HG02943 (cell line): ENCODE measurements at regions not wholly inside any gene's neighbourhood (a gene's known extent, or its start where the extent isn't known, plus 50 kb on each side); places are given as distances from the start of the nearest gene placed in this dataset.
"Not testable (repeated sequence)": the region's sequence is repeated elsewhere in the genome, so short reads cannot be mapped to it uniquely, and the experiment has no call there.

Experiments used
- ATAC-seq: cut with Tn5 transposase; IDR thresholded peaks from one replicate; pipeline ENCODE4 v1.9.1; 2021; ENCODE audit warnings: mild to moderate bottlenecking, low read depth, moderate library complexity; ENCODE audit not compliant: unreplicated experiment

DNA sequence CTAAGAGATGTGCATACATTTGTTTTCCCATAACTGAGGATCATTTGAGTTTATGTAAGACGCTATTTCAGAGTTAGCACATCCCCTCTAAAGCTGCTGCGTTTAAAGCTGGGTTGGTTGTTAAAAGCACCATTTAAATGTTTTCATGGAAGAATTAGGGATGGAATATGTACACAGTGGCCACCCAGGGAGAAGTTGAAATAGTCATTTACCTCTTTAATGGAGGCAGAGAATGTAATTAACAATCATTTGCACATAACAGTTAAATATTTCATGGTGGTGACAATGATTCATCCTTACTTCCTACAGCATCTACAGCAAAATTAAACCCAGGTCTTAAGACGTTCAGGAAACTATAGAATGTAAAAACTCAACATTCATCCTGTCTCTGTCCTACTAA is 100.3 kb downstream of the KIF4B start:
- ATAC-seq = no peak

DNA sequence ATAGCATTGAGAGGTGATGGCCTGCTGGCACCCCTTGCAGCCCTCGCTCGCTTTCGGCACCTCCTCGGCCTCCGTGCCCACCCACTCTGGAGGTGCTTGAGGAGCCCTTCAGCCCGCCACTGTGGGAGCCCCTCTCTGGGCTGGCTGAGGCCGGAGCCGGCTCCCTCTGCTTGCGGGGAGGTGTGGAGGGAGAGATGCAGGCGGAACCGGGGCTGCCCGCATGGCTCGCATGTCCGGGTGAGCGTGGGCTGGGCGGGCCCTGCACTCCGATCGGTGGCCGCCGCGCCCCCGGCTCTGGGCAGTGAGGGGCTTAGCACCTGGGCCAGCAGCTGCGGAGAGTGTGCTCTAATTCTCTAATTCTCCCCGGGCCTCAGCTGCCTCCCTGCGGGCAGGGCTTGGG is 101.1 kb downstream of the KIF4B start:
- no peak for ATAC-seq

DNA sequence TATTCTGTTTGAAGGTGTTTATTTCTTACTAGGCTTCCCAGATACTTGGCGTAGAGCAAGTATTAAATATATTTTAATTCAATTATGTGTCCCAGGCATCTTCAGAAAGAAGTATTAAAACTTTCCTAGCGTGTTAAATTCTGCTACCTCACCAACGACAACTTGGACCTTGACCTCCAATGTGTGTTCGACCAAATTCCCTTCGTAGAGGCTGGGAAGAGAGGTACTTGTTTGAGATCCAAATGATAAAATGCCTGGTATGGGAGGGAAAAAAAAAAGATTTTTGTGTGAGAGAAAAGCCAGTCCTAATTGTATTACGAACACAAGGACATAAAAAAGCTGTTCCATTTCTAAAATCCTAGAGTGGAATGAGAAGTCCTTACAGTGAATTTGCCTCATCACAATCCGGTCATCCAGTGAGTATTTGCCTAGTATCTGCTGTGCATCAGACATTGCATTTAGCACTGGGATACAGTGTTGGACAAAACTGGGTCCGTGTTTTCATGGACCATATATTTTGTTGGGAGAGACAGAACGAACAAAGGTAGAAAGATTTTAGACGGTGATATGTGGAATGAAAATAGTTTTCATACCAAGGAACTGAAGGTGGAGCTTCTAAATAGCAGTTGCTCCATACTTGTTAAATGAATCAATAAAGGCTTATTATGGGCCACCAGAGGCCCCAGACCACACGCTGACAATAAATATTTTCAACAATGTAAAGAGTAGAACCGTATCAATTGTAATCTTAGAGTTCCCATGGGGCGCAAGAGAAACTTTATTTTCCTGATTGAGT is 103.1 kb downstream of the KIF4B start:
- ATAC-seq = no peak

DNA sequence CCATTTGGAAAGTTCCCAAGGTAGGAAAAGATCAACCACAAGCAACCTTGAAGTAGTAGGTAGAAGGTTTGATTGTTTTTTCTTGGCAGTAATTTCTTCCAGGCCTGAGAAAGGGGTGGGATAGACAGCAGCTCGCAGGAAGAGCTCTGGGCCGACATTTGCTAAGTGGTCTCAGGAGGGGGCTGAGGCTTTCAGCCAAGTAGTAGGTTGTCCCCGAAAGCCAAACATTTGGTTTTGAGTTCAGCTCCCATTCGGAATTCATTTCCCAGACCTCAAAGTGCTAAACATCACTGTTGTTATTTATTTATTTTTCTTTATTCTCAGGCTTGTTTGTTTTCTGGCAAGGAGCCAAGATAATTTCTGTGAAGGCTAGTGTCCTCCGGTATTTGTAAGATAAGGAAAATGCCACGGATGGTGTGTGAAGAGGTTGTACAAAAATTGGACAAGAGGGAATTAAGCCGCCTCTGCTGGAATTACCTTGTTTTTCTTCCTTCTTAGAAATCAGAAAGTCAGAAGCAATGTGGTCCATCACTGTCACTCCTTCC is 112.1 kb downstream of the KIF4B start:
- no peak for ATAC-seq

DNA sequence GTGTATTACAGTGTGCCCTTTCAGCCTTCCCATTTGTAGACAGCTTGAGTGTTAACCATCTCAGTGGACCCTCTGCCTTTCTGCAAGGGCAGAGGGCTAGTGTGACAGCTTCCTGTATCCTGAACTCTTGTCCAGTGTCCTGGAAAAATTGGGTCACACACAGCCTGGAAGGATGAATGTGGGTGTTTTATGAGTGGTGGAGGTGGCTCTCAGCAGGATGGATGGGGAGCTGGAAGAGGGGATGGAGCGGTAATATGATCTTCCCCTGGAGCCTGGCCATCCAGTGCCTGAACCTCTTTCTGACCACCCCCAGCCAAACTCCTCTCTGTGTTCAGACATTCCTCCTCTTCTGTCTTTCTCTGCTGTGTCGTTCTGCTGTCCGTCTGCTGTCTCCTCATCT is 113.0 kb downstream of the KIF4B start:
- ATAC-seq = no peak

DNA sequence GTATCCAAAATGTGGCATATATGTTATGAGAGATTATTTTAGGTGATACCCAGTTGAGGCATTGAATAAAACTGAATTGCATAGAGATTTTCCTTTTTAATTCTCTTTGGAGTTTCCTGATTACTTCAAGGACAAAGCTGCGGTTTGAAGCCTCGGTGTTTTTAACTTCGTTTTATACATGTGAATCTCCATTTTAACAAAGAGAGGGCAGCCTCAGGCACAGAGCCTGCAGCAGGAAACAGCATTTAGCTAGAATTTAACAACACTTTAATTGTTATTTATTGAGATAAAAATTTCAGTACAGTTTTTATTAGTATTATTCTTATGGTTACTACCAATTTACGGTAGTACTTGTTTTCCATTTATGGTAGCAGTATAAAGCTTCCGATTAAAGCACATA is 114.0 kb downstream of the KIF4B start:
- ATAC-seq = no peak

DNA sequence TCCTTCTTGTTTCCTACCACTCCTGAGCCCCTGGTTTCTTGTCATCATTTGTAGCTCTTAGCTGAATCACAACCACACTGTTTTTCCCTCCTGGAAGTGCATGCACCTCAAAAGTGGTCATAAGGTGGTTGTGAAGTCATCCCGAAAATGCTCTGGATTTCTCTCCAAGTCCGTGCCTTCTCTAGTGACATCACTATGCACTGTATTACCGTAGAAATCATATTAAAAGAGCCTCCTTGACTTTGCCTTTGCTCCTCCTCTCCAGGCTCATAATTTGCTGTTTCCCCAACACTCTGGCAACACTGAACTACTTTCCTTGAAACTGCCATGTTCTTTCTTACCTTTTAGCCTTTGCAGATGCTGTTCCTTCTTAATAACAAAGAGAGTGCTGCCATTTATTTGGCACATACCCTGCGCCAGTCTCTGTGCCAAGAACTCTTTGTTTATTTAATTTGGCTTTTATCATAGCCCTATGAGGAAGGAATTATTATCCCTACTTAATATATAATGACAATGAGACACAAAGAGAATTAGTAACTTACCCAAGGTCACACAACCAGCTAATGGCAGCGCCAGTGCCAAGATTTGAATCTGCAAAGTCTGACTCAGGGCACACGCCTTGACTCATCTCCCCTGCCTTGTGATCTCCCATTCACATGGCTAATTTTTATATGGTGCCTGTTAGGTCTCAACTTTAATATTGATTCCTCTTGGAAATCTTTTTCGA is 115.4 kb downstream of the KIF4B start:
- ATAC-seq = no peak

DNA sequence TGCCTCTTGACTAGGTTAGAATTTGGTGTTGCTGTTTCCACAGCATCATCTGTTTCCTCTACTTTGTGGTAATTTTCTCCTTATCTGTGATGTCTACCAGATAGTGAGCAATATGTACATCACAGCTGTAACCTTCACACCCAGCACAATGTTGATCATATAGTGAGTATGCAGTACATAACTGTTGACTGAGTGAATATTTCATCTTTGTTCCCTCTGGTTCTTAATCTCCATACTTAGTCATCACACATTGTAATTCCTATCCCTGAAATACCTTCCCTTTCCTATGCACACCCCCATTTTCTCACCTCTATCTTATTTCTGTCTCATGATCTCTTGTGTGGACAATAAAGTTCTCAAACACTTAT is 115.9 kb downstream of the KIF4B start:
- ATAC-seq = no peak

DNA sequence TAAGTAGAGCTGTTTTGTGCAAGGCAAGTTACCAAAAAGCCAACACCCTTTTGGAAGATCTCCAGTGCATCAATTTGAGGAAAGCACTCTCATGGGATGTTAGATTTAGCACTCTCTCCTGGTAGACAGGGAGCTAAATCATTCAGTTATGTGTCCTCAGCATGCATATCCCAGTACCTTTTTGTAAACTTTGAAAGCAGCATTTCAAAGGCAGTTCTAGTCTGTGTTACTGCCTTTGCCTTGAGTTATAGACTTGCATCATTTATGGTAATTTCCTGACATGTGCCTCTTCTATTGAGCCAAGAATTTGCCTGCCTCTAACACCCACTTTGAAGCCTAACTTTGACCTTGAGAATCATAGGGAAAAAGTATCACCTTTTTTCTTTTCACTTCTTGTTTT is 120.6 kb downstream of the KIF4B start:
- ATAC-seq = no peak

DNA sequence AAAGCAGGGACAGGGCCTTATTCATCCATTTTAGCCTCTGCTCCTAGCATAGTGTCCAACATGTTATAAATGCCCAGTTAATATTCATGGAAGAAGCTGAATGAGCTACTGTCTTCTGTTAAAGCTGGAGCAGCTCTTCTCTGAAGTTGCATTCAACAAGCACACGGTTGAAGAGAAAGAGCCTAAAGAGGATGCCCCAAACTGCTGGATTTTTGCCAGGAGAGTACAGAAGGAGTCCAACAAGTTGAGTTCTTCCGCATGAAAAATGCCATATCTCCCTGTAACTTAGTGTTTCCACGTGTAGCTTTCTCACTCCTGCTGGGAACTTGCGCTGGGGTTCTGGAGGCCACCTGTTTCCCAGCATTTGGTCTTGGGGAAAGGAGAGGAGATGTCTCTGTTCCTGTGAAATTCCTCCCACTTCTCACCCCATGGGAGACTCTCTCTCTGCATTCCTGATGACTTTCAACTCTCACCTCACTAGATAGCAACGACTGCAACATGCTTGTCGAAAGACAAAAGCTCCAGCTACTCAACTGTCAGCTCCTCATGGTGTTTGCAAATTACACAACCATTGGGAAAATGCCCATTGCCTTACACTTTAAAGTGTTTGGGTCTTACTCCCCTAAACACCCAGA is 122.8 kb downstream of the KIF4B start:
- no peak for ATAC-seq

DNA sequence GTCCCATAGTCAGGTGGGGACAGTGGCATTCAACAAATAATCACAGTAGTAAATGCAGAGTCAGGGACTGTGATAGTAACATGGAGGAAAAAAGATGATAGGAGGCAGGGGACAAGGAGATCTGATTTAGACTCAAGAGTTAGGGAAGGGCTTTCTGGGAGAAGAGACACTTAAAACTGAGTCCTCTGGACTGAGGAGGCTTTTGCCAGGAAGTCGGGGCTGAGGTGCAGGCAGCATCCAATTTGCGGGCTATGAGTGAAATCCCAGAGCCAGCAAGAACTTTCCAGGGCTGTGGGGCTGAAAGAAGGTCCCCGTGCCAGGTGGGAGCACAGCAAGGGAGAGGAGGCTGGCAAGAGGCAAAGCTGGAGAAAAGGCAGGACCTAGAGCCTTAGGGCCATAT is 124.1 kb downstream of the KIF4B start:
- no peak for ATAC-seq

DNA sequence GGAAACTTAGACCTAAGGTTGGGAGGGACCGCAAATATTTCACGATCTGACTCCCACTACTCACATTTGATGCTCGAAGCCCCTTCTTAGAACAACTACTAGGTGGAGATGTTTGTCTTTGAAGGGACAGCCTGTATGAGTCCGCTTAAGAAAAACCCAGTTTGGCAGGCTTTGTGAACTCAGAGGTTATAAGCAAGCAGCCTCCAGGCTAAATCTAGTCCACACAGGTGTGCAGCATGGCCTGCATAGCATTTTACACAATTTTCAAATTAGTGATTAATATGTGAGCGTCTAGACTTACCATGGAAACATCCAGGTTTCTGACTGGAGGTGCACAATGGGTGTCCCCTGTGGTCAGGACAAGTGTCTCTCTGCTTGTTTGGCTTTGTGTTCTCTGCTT is 127.1 kb downstream of the KIF4B start:
- ATAC-seq = no peak

DNA sequence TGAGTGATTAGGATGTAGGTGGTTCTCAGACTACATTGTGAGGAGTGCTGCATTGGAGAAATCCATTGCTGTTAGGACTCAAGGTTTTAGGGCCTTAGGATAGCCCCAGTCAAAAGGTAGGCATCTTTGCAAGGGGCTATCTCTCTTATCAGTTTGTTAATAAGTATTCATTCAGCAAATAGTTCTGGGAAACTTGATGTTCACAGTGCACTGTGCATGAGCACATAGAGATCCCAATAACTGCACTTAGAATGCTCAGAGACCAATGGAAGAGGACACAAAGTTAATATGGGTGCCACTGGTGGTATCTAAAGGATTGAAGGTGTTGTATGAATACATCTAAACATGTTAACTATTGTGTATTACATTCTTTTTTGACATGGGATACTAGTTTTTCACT is 131.4 kb downstream of the KIF4B start:
- ATAC-seq = no peak

DNA sequence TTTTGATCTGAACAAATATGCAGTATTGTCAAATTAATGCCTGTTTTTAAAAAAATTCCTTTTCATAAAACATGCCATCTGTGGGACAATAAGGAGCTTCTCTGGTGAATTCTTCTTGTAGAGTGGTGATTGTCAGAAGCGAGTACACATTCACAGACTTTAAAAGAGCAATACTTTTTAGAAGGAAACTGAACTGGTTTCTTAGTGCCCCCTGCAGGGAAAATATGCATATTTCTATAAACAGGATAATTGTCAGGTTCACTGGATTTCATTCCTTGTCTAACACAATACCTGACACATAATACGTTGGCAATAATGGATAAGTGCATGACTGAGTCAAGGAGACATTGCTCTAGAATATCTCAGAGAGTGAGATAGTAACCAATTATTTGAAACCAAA is 133.7 kb downstream of the KIF4B start:
- ATAC-seq = no peak

DNA sequence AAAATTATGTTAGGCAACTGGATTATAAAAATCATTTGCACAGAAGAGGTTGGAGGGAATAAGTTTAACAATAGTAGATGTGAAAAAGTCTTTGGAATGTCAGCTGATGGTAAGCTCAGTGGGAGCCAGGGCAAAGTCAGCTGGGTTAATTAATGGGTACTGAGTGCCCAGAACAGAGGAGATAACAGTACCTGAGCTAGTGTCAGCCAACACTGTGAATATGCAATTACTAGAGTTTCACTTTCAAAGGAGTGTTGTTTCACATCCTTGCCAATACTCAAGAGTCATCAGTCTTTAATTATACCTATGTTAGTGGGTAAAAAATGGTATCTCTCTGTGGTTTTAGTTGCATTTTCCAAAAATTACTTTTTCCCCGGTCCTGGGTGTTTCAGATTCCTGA is 135.1 kb downstream of the KIF4B start:
- no peak for ATAC-seq

DNA sequence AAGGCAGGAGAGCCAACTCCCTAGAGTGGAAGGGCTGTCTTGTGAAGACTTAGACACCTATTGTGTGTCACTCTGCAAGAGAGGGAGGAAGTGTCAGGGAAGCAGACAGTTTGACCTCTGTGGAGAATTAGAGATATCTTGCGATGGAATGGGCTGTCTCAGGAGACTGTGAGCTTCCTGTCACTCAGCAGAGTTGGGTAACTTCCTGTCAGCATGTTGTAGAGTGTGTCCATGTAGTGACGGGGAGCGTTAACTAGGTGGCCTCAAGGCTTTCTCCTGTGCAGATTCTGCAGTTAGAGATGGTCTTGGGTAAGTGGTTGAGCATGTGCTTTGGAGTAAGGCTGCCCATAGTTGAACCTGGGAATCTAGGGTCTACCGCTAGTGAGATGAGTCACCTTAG is 136.5 kb downstream of the KIF4B start:
- ATAC-seq = no peak

DNA sequence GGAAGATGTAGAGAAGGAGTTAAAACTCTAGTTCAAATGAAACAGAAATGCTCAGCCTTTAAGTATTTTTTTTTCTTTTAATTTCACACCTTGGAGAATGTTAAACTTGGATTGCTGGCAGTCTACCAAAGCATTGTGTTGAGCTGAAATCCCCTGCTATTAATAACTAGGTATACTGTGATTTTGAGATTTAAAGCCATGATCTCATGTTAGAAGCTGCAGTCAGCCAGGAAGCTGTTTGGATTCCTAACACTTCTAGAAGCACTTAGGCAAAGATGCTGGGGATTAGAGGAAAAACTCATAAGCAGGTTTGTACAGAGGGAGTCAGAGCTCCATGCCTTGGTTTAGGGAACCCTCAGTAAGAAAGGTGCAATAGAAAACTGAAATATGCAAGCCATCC is 141.4 kb downstream of the KIF4B start:
- ATAC-seq = no peak

DNA sequence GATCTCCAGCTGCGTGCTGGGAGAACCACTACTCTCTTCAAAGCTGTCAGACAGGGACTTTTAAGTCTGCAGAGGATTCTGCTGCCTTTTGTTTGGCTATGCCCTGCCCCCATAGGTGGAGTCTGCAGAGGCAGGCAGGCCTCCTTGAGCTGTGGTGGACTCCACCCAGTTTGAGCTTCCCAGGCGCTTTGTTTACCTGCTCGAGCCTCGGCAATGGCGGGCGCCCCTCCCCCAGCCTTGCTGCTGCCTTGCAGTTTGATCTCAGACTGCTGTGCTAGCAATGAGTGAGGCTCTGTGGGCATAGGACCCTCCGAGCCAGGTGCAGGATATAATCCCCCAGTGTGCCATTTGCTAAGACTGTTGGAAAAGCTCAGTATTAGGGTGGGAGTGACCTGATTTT is 149.5 kb downstream of the KIF4B start:
- not testable (repeated sequence) for ATAC-seq

DNA sequence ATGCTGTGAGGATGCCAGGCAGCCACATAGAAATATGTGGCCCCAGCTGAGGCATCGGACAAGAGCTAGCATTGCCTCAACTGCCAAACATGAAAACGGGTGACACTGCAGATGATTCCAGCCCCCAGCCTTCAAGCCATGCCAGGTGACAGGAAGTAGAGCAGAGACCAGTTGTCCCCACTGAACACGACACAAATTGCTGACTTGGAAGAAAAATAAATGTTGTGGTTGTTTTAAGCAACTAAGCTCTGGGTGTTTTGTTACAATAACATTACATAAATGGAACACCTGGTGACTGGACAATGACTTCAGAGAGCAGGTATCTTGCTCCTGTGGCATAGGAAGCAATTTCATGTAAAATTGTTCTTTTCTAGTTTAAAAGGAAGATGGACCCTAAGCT is 154.2 kb downstream of the KIF4B start:
- ATAC-seq = no peak

DNA sequence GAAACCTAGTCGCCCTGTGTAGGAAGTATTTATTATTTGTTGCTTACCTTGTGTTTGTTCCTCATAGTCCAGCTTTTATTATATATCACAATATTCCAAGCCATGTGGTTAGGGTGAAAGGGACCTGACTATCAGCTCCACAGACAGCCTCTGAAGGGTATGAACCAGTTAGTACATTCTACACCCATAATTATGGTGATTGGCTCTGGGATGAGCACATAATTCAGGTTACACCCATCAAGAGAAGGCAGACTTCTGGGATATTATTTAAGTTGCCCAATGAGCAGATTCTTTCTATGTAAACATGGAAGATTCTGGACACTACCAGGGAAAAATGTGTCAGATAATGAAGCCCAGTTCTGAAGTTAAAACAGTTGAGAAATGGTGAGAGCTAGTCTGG is 168.0 kb downstream of the KIF4B start:
- ATAC-seq = no peak

DNA sequence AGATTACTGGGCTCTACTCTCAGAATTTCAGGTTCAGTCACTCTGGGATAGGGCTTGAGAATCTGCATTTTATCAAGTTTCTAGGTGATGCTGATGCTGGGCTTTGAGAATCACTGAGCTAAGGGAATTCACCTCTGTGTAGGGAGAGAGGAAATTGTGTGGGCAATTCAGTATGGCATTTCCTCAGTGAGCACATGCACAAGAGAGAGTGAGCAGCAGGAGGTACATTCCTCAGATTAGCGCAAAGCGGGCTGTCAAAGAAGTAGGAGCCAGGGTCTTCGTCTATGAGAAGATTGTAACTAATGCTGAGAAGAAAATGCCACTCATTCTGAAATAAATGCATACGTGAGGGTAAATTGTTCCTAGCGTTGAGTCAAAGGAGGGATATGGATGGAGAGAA is 175.9 kb downstream of the KIF4B start:
- no peak for ATAC-seq

DNA sequence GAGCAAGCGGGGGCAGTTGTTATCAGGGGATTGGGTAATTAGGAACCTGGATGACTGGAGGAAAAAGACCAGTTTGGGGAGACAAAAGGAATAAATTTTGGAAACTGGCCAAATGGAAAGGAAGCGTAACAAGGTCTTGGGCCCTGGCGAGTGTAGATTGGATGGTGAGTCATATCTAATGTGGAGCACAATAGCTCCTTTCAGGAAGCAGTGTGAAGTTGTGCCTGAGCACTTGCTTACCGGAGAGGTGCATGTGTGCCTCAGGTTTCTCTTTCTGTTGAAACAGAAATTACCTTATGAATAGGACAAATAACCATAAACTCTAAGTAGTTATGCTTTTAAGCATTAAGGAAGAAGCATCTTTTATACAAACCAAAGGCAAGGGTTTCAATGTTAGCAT is 176.4 kb downstream of the KIF4B start:
- no peak for ATAC-seq
